Common myeloid progenitor, CD34-positive (primary cell): ENCODE measurements at regions not wholly inside any gene's neighbourhood (a gene's known extent, or its start where the extent isn't known, plus 50 kb on each side); places are given as distances from the start of the nearest gene placed in this dataset.
"Not testable (repeated sequence)": the region's sequence is repeated elsewhere in the genome, so short reads cannot be mapped to it uniquely, and the experiment has no call there.

Experiments used
- CTCF ChIA-PET: fragments of 350-600 bp; sonication (Branson Sonifier 250); formaldehyde crosslinking; loops from one replicate; lab custom pipeline; 2021; ENCODE audit warnings: antibody characterized with exemption; lab: Charles Lee
- POLR2A ChIA-PET: fragments of 350-600 bp; sonication (Branson Sonifier 250); formaldehyde crosslinking; loops from one replicate; lab custom pipeline; 2021; ENCODE audit warnings: antibody characterized with exemption; lab: Charles Lee
- DNase-seq, 3 donors: peaks; one replicate each; pipeline versions ENCODE4 v3.0.0 to v3.0.0-alpha.2; 2013
- H3K27ac ChIP-seq, 2 experiments: 1 replicate in 1 of 2; 2 replicates in 1 of 2; pipeline ENCODE4 v1.7.0; 2013; ENCODE audit warnings: inconsistent platforms in 2 of 2, low read length in 2 of 2, mild to moderate bottlenecking in 2 of 2, low read depth in 1 of 2, moderate library complexity in 1 of 2; ENCODE audit not compliant: severe bottlenecking in 2 of 2, insufficient read depth in 1 of 2, poor library complexity in 1 of 2
- H3K27me3 ChIP-seq, 5 experiments: replicated peaks in 2 of 5; 1 replicate in 3 of 5; 2 replicates in 2 of 5; pipeline versions ENCODE4 v1.6.1 to v1.7.0; 2013; ENCODE audit warnings: low read length in 4 of 5, mild to moderate bottlenecking in 2 of 5, moderate library complexity in 2 of 5, inconsistent platforms in 1 of 5; ENCODE audit not compliant: insufficient read depth in 5 of 5, control insufficient read depth in 4 of 5
- H3K36me3 ChIP-seq, 4 experiments: 1 replicate in 2 of 4; 2 replicates in 2 of 4; pipeline versions ENCODE4 v1.6.1 to v1.7.0; 2013; ENCODE audit warnings: low read length in 3 of 4, control low read depth in 1 of 4, mild to moderate bottlenecking in 1 of 4; ENCODE audit not compliant: control insufficient read depth in 4 of 4, insufficient read depth in 4 of 4
- H3K4me1 ChIP-seq, 4 experiments: 1 replicate in 3 of 4; 2 replicates in 1 of 4; pipeline versions ENCODE4 v1.6.1 to v1.7.1; 2013; ENCODE audit warnings: low read length in 3 of 4, mild to moderate bottlenecking in 3 of 4, control low read depth in 1 of 4, inconsistent platforms in 1 of 4, moderate library complexity in 1 of 4; ENCODE audit not compliant: control insufficient read depth in 4 of 4, insufficient read depth in 4 of 4; ENCODE audit errors: control extremely low read depth in 1 of 4
- H3K4me3 ChIP-seq, 7 experiments: 1 replicate in 4 of 7; 2 replicates in 3 of 7; pipeline versions ENCODE4 v1.5.1 to v1.7.0; 2013; ENCODE audit warnings: mild to moderate bottlenecking in 7 of 7, low read length in 6 of 7, moderate library complexity in 6 of 7, inconsistent platforms in 2 of 7, low read depth in 2 of 7, control low read depth in 1 of 7; ENCODE audit not compliant: insufficient read depth in 4 of 7, control insufficient read depth in 1 of 7; ENCODE audit errors: extremely low read depth in 1 of 7
- H3K9me3 ChIP-seq, 5 experiments: 1 replicate in 4 of 5; 2 replicates in 1 of 5; pipeline versions ENCODE4 v1.6.1 to v1.7.1; 2013; ENCODE audit warnings: low read length in 4 of 5, mild to moderate bottlenecking in 2 of 5, inconsistent platforms in 1 of 5, low read depth in 1 of 5, moderate library complexity in 1 of 5; ENCODE audit not compliant: control insufficient read depth in 4 of 5, insufficient read depth in 2 of 5; ENCODE audit errors: control extremely low read depth in 1 of 5
- WGBS: methylation state at CpG from one replicate; pipeline ENCODE4 v1.1.5; 2013; ENCODE audit not compliant: insufficient coverage; 5-methylcytosine and 5-hydroxymethylcytosine counted together

- Histone ChIP-seq H3K9me3 (no peaks in the 10 kb centered on the region), H3K4me3 (no peak overlapping the region), H3K27ac (no peak overlapping the region), H3K4me1 (peaks cover 0 to 3% (median 0%) of the 10 kb centered on the region in 4 experiments), H3K36me3 (no peaks in the 10 kb centered on the region), H3K27me3 (no peaks in the 10 kb centered on the region)
- ChIA-PET POLR2A (no interaction called here), CTCF (no interaction called here)
- no peak for DNase-seq
These were observed 119.4 kb upstream of the F3 start for GRCh38 chr1:94660994-94661393.

GRCh38 chr1:94660258-94660657 is 118.7 kb upstream of the F3 start:
- CTCF ChIA-PET, result no interaction called here
- POLR2A ChIA-PET, result no interaction called here
- Histone ChIP-seq H3K27ac (no peak overlapping the region), H3K36me3 (no peaks in the 10 kb centered on the region), H3K9me3 (no peaks in the 10 kb centered on the region), H3K4me1 (no peaks in the 10 kb centered on the region), H3K4me3 (no peak overlapping the region), H3K27me3 (no peaks in the 10 kb centered on the region)
- no peak for DNase-seq
- no CpG with 5 or more reads among the region's 2 CpGs for WGBS

GRCh38 chr1:94659202-94659601 is 117.6 kb upstream of the F3 start:
- CTCF ChIA-PET, POLR2A ChIA-PET, H3K27me3 ChIP-seq: not testable (repeated sequence)

GRCh38 chr1:94658221-94658620 is 116.7 kb upstream of the F3 start:
- POLR2A ChIA-PET, result no interaction called here

More at GRCh38 chr1:94659202-94659601, 117.6 kb upstream of the F3 start:
- not testable (repeated sequence) for H3K36me3 ChIP-seq, H3K9me3 ChIP-seq, DNase-seq, H3K4me3 ChIP-seq, H3K27ac ChIP-seq, H3K4me1 ChIP-seq
- no CpG with 5 or more reads among the region's 1 CpG for WGBS

GRCh38 chr1:94657776-94658175 is 116.2 kb upstream of the F3 start:
- WGBS, result 80% methylated on average over 3 of the region's 4 CpGs
- H3K36me3 ChIP-seq, H3K4me3 ChIP-seq, H3K27ac ChIP-seq, POLR2A ChIA-PET, CTCF ChIA-PET, H3K9me3 ChIP-seq, H3K27me3 ChIP-seq, H3K4me1 ChIP-seq, DNase-seq: not testable (repeated sequence)

More at GRCh38 chr1:94658221-94658620, 116.7 kb upstream of the F3 start:
- Histone ChIP-seq H3K27ac (no peak overlapping the region), H3K4me1 (no peaks in the 10 kb centered on the region), H3K4me3 (no peak overlapping the region), H3K9me3 (no peaks in the 10 kb centered on the region), H3K36me3 (no peaks in the 10 kb centered on the region), H3K27me3 (no peaks in the 10 kb centered on the region)
- CTCF ChIA-PET, result no interaction called here
- DNase-seq, result no peak
- 100% methylated on average over 1 of the region's 3 CpGs for WGBS

- Histone ChIP-seq H3K27ac (no peak overlapping the region), H3K36me3 (no peaks in the 10 kb centered on the region), H3K9me3 (no peaks in the 10 kb centered on the region), H3K4me1 (no peaks in the 10 kb centered on the region), H3K27me3 (no peaks in the 10 kb centered on the region), H3K4me3 (no peak overlapping the region)
- DNase-seq, result no peak
- WGBS, result no CpG with 5 or more reads among the region's 2 CpGs
- ChIA-PET CTCF (no interaction called here), POLR2A (no interaction called here)
These were observed 115.4 kb upstream of the F3 start for GRCh38 chr1:94656967-94657366.

DNA sequence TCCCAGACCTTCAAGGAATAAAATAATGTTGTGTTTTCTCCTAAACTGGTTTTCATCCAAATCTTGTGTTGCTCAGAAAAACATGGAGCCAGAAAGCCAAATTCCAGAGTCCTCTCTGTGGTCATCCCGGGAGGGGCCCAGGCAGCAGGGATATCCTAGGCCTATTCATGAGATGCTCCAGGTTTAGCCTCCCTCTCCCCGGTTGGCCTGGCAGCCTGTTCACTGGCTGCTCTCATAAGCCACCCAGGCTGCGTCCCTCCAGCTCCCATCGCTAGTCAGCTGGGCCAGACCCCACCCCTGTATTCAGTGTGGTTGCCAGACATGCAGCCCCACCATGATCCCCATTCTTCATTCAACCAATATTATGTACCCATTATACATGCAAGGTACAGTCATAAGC is 113.4 kb upstream of the F3 start:
- DNase-seq, result no peak
- ChIA-PET POLR2A (no interaction called here), CTCF (no interaction called here)
- H3K9me3 ChIP-seq, result no peaks in the 10 kb centered on the region
- no peaks in the 10 kb centered on the region for H3K27me3 ChIP-seq
- no peaks in the 10 kb centered on the region for H3K36me3 ChIP-seq
- no peaks in the 10 kb centered on the region for H3K4me1 ChIP-seq
- 90% methylated on average over 3 of the region's 4 CpGs for WGBS
- H3K27ac ChIP-seq, result no peak overlapping the region
- H3K4me3 ChIP-seq, result no peak overlapping the region
